Spleen (tissue), 7 donors: ENCODE measurements at regions not wholly inside any gene's neighbourhood (a gene's known extent, or its start where the extent isn't known, plus 50 kb on each side); places are given as distances from the start of the nearest gene placed in this dataset.

ENCODE experiments used
- POLR2A ChIP-seq, 3 donors: fragments of 450-650 bp; IDR thresholded peaks; one replicate each; pipeline ENCODE4 v1.5.1; 2017; ENCODE audit warnings: antibody characterized with exemption in 3 of 3, mild to moderate bottlenecking in 1 of 3
- TF ChIP-seq, protein P1 (sequence below), 11 experiments: fragments of 200-600 bp in 7 of 11; fragments of 450-650 bp in 4 of 11; sonication (generic) in 4 of 11; IDR thresholded peaks in 8 of 11; conservative IDR thresholded peaks in 3 of 11; 1 replicate in 7 of 11; 2 replicates in 4 of 11; pipeline versions ENCODE4 v1.4.0 to v1.8.0; 2016 to 2021; ENCODE audit warnings: antibody characterized with exemption in 11 of 11, inconsistent platforms in 4 of 11, mild to moderate bottlenecking in 1 of 11
- donor health status: DM: no; HTN: no; CAD: no; lungs with moderate emphysema.
- donor health status: DM: no; HTN: no; CAD: no.
- donor health status: DM: no; HTN: no; CAD: no.

DNA sequence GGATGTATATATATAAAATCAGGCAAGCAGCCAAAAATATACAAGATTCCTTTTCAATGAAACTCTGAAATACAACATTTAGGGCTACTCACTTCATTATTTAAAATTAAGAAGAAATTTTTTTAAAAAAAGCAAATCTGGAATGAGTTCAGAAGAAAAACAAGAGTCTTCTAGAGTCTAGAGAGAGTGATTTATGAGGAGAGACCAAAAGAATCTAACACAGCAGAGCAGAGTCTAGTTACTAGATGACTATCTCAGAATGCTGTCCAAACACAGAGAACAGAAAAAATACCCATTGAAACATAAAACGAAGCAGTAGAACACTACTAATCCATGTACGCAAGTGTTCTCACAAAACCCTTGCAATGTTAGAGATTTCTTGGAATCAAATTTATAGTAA, 275.2 kb upstream of the CBLB start:
- TF ChIP-seq, protein P1, sequence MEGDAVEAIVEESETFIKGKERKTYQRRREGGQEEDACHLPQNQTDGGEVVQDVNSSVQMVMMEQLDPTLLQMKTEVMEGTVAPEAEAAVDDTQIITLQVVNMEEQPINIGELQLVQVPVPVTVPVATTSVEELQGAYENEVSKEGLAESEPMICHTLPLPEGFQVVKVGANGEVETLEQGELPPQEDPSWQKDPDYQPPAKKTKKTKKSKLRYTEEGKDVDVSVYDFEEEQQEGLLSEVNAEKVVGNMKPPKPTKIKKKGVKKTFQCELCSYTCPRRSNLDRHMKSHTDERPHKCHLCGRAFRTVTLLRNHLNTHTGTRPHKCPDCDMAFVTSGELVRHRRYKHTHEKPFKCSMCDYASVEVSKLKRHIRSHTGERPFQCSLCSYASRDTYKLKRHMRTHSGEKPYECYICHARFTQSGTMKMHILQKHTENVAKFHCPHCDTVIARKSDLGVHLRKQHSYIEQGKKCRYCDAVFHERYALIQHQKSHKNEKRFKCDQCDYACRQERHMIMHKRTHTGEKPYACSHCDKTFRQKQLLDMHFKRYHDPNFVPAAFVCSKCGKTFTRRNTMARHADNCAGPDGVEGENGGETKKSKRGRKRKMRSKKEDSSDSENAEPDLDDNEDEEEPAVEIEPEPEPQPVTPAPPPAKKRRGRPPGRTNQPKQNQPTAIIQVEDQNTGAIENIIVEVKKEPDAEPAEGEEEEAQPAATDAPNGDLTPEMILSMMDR (IDR thresholded peaks at IDR 0.05 in 8 of 11, conservative IDR thresholded peaks at IDR 0.05 in 3 of 11), result no peak
- no peak for TF ChIP-seq POLR2A (IDR thresholded peaks at IDR 0.05)
